Suppressor macrophage (primary cell): ENCODE measurements at regions not wholly inside any gene's neighbourhood (a gene's known extent, or its start where the extent isn't known, plus 50 kb on each side); places are given as distances from the start of the nearest gene placed in this dataset.

Experiments used
- DNase-seq, 4 experiments: peaks; one replicate each; pipeline ENCODE4 v3.0.0-alpha.2; 2020 to 2022

DNA sequence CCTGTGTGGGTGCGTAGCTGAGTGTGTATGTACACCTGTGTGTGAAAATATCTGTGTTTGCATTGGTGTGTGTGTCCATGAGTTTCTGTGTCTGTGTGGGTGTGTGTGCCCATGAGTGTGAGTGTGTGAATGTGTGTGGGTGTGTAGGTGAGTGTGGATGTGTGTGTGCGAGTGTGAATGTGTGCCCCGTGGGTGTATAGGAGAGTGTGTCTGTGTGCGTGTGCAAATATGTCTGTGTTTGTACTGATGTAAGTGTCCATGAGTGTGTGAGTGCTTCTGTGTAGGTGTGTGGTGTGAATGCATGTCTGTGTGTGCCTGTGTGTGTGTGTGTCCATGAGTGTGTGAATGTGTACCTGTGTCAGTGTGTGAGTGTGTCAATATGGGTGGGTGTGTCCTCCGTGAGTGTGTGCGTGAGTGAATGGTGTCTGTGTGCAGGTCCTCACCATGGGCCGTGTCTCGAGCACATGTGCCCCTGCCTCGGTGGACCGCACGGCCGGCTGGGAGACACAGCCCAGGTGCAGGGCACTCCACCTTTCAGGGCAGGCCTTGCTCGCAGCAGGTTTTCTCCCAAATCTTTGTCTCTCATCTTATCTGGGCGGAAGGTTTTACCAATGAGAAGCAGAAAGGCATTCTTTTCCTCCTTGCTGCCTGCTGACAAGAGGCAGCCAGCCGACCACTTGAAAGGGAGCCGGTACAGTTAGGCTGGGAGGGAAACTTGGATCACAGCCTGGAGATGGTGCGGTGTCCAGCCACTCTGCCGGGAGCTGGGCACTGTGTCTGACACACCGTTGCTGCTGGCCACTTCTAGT is 107.1 kb upstream of the FAM20C start:
- DNase-seq: no peak

DNA sequence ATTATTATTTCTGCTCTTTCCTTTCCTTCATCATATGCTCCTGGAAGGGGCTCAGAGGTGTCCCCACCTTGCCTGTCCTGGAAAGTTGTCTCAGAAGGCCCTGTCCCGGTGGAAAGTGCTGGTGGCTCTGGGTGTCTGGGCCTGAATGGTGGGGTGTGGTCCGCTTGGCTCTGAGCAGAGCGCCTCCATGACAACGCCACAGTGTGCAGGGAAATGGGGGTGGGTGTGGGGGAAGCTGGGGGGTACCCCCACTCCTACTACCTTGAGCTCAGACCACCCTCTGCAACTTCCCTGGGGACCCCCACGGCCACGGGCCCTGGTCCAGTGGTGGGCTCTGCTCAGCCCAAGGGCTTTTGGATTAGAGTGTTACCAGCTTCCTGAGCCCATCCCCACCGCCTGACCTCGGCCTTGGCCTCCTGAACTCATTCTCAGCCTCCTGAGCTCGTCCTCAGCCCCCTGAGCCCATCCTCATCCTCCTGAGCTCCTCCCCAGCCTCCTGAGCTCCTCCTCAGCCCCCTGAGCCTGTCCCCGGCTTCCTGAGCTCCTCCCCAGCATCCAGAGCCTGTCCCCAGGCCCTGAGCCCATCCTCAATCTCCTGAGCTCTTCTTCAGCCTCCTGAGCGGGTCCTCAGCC is 106.4 kb upstream of the FAM20C start:
- no peak for DNase-seq

DNA sequence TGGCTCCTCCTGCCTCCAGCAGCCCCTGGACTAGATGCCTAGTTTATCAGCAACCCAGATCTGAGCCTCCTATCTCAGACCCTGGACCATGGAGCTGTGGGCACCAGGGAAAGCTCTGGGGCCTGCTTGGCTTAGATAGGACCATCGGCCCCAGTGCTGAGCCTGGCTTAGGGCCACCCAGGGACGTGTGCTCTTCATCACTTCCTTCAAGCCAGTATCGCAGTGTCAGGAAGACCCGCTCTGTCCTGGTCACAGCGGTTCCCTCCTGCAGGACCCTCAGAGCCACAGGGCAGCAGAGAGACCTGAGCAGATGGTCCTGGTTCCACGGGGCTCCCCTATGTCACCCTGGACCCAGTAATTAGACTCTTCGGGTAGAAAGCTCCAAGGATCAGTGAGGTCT is 105.7 kb upstream of the FAM20C start:
- DNase-seq: no peak

DNA sequence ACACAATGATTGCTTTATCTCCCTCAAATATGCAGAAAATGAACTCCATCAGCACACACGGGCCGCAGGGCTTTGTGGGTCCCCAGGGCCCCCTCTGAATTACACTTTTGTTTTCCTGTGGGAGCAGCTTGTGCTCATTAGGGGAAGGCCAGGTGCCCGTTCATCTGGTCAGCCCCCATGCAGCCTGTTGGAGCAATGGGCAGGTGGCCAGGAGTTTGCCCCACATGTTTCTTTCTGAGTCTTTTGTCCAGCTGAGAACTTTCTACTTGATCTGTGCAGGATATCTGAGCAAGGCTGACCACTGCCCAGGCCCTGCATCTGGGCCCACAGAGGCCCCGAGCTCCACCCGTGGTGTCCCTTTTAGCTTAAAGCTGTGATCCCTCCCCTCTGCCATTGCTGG is 105.3 kb upstream of the FAM20C start:
- DNase-seq: no peak

DNA sequence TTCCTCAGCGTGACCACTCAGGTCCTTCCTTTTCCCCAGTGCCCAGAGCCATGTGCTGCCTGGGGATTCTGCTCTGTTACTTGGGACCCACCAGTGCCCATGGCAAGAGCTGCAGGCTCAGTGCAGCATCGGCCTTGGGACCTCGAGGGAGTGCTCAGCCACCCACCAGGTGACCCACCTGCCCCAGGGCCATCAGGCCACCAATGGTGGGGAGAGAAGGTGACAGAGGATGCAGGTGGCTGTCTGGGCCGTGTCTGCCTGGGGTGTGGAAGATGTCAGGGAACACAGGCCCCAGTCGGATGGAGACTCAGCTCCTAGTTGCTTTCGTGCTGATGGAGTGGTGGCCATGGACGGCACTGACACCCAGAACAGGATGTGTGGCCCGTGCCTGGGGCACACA is 104.7 kb upstream of the FAM20C start:
- no peak for DNase-seq

DNA sequence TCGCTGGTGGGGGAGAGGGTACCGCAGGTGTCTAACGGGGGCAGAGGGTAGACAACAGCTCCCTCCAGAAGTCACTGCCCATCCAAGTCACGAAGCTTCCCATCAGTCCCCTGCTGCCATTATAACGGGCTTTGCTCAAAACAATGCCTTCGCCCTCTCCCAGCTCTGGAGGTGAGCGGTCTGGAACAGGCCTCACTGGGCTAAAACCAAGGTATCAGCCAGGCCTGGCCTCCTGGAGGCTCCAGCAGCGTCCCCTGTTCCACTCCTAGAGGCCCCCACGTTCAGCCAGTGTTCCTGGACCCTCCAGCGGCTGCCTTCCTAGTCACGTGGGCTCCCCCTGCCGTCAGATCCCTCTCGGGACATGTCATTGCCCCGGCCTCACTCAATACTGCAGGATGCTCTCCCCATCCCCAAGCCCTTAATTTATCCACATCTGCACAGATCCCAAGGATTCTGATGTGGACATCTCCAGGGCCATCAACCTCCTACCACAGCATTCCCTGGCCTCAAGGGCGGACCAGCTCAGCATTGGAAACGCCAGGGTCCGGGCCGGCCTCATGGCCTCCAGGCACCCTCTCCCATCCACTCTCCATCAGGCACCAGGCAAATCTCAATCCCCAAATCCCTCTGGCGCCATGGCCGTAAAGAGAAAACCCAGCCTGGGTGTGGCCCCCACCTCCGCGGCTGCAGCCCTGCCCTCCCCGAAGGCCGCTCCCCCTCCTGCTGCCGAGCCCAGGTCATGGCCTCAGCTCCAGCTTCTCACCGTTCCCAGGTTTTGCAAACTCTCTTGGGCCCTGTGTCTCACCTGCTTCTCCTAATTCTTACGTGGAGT is 104.1 kb upstream of the FAM20C start:
- DNase-seq: no peak

DNA sequence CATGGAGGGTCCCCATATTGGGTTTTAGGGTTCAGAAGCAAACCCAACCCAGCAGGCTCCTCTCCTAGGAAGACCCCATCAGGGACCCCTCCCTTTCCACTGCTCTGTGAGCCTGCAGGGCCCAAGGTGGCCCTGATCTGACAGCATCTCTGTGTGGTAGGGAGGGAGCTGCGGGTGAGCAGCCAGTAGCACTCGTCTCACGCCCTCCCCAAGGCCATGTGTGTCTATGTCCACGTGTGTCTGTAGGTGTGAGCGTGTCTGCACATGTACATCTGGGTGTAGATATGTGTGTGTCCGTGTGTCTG is 103.5 kb upstream of the FAM20C start:
- DNase-seq: no peak

DNA sequence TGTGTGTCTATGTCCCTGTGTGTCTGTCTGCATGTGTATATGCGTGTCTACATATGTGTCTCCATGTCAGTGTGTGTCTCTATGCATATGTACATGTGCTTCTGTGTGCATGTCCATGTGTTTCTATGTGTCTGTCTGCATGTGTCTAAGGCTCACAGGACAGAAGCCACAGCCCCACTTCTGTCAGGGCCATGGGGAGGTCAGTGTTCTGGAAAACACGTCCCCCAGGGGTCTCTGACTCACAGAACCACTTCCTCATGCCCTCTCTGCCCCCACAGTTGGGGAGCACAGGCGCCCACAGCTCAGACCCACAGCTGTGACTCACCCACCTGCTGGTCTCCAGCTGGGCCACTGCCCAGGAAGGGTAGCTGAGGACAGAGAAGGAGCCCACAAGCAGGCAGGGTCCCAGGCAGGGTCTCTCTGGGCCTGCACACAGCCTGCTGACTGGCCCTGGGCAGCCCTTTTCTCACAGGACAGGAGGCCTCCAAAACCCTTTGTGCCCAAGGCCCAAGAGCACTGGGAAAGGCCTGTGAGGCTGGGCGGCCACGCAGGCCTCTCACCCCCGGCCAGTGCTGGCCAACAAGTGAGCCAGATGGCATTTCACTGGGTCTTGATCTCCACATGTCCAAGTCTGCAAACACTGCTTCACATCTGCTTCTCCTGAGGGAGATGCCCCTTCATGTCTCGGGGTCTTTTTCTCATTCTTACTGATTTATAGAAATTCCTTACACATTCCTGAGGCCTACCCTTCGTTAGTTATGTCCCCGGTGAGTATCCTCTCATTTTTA is 102.9 kb upstream of the FAM20C start:
- peak; percentile 87 to 96 (median 92) for DNase-seq

DNA sequence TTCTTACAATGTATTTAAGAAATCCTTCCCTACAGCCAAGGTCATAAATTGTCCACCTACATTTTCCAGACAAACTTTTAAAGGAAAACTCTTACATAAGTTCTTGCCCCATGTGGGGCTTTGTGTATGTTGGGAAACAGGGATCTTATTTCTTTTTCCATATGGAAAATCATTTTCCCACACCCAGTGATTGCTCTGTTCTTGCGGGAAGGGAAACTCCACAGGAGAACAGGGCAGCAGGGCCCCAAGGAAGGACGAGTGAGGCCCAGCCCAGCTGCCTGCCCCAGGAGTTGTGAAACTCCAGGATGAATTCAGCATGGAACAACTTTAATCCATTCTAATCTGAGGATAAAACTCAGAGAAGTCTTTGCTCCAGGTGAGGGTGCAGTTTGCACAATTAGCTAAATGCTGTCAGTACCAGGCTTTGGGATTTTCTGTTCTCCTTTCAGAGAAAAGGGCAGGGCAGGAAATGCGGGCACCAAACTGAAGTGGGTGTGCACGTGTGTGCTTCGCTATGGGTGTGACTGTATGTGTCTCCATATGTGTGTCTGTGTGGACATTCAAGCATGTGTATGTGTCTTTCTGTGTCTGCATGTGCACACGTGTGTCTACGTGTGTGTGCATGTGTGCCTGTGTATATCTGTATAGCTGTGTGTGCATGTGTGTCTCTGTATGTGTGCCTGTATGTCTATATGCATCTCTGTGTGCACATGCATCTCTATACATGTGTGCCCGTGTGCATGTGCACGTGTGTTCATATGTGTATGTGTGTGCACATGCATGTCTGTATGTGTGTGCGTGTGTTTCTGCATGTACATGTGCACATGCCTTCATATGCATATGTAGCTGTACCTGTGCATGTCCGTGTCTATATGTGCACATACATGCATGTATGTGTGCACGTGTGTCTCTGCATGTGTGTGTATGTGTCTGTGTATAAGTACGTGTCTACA is 102.0 kb upstream of the FAM20C start:
- peak; percentile 61 to 74 (median 65) for DNase-seq

DNA sequence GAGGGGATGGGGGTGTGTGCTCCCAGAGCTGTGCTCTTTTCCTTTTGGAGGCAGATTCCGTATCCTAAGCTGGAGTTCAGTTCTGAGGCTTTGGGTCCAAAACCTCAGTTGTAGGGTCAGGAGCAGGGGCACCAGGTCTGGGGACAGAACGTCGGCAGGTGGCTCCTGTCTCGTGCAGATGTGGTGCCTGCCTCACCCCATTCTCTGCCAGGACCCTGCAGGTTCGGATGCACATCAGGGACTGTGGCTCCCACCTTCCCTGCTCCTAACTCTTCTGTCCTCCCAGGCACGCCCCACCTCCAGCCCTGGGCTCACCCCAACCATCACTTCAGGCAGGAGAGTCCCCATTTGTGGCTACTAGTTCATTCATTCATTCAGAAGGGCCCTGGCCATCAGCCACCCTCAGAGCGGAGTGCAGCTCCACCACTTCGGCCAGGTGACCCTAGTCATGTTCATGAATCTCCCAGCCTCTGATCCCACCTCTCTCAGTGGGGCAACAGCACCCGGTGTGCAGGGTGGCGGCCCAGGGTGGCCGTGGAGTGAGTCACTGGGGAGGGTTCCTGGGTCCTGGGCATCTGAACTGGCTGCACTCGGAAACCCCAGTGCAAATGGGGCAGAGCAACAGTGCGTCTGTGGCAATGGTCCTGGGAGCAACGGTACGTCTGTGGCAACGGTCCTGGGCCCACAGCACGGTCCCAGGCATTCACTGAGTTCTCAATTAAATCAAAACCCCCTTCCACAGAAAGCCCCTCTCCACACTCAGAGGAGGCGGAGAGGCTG is 100.8 kb upstream of the FAM20C start:
- DNase-seq: no peak

DNA sequence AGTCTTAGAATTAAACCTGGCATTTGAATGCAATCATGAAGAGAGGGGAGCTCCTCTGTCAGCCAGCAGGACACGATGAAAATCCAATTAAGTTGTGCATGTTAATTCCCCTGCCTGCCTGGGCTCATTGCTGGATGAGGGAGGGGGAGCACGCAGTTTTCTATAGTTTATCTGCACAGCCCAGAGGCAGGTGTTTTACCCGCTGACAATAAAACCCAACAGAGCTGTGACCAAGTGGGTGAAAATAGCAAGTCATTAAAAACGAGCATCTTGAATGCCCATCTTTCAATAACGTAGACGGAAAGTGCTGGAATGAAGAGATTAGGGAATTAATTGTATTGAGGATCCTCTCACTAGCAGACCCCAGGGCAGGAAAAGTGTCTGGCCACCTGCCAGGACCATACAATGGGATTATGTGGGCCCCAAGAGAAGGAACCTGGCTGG is 100.1 kb upstream of the FAM20C start:
- DNase-seq: no peak

DNA sequence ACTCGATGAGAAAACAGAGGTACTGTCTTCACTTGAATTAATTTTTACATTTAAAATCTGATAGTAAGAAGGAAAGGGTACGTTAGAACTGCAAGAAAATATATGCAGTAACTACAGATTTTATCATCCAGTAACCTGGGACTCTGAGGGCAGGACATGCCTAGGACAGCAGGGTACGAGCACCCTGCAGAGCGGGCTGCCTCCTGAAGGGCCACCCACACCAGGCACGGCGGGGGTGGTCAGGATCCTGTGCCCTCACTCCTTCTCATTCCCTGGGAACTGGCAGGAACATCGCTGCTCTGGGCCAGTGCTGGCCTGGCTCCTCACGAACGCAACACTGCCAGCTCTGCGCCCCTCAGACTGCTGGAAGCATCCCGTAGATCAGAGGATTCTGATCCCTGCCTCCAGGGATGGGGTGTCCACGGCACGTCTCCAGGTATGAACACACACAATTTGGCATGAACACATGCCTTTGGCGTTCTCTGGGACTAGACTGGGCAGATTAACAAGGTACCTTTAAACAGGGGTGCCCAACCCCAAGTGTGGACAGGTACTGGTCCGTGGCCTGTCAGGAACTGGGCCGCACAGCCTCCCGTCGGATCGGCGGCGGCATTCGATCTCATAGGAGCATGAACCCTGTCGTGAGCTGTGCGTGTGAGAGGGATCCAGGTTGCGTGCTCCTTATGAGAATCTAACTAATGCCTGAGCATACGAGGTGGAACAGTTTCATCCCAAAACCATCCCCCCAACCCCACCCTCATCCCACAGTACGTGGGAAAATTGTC is 99.3 kb upstream of the FAM20C start:
- DNase-seq: no peak

DNA sequence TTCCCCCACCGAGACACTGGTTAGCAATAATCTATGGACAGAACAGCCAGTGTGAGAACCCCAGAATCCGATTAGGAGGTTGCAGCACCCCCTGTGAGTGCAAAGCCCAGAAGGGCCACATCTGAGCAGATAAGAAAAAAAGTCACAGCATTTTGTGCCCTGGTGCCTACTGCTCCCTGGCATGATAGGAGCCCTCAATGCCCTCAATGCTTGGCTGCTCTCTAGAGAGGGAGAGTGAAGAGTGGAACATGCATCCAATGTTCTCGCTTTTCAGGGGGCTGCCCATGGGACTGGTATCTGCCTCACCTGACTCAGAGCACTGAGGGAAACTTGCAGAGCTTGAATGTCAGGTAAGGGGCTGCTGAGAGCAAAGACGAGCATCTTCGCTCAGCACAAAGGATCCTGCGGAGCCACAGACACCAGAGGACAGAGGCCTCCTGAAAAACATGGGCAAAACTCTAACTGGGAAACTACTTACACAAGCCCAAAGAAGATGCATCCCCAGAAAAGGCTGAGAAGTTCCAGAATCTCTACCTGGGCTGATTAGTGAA is 98.0 kb upstream of the FAM20C start:
- DNase-seq: no peak

DNA sequence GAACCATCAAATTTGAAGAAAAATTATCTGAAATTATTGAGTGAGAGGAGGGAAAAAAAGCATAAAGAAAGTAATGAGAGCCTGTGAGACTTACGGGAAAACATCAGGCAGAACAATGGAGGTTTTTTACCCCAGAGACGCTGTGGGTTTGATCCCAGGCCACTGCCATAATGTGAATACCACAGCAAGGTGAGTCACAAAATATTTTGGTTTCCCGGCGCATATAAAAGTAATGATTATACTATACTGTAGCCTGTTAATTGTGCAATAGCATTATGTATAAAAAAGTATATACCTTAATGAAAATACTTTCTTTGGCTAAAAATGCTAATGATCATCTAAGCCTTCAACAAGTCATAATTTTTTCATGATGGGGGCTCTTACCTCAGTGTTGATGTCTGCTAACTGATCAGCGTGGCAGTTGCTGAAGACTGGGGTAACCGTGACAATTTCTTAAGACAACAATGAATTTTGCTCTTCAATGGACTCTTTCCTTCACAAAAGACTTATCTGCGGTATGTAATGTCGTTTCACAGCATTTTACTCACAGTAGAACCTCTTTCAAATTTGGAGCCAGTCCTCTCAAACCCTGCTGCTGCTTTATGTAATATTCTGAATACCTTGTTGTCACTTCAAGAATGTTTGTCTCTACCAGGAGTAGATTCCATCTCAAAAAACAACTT is 97.0 kb upstream of the FAM20C start:
- DNase-seq: no peak

DNA sequence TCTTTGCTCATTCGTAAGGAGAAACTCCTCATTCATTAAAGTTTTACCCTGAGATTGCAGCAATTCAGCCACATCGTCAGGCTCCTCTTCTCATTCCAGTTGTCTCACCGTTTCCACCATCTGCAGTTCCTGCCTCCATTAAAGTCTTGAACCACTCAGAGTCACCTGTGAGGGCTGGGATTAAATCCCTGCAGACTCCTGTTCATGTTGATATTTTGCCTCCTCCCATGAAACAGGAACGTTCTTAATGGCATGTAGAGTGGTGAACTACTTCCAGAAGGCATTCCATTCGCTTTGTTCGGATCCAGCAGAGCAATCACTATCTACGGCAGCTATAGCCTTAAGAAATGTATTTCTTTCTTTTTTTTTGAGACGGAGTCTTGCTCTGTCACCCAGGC is 96.5 kb upstream of the FAM20C start:
- no peak for DNase-seq

DNA sequence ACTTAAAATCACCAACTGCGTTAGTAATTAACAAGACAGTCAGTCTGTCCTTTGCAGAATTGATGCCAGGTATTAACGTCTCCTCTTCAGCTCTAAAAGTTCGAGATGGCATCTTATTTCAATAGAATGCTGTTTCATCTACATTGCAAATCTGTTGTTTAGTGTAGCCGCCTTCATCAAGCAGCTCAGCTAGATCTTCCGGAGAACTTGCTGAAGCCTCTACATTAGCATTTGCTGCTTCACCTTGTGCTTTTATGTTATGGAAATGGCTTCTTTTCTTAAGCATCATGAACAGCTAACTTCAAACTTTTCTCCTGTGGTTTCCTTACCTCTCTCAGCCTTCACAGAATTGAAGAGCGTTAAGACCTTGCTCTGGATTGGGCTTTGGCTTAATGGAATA is 95.5 kb upstream of the FAM20C start:
- DNase-seq: no peak

DNA sequence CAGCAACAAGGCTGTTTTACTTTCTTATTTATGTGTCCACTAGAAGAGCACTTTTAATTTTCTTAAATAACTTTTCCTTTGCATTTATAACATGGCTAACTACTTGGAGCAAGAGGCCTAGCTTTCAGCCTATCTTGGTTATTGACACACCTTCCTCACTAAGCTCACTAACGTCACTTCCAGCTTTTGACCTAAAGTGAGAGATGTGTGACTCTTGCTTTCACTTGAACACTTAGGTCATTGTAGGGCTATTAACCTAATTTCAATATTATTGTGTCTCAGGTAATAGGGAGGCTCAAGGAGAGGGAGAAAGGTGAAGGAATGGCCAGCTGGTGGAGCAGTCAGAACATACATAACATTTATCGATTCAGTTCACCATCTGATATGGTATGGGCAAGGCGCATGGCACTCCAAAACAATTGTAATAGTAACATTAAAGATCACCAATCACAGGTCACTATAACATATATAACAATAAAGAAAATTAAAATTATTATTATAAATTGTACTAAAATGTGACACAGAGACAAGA is 95.0 kb upstream of the FAM20C start:
- DNase-seq: no peak

DNA sequence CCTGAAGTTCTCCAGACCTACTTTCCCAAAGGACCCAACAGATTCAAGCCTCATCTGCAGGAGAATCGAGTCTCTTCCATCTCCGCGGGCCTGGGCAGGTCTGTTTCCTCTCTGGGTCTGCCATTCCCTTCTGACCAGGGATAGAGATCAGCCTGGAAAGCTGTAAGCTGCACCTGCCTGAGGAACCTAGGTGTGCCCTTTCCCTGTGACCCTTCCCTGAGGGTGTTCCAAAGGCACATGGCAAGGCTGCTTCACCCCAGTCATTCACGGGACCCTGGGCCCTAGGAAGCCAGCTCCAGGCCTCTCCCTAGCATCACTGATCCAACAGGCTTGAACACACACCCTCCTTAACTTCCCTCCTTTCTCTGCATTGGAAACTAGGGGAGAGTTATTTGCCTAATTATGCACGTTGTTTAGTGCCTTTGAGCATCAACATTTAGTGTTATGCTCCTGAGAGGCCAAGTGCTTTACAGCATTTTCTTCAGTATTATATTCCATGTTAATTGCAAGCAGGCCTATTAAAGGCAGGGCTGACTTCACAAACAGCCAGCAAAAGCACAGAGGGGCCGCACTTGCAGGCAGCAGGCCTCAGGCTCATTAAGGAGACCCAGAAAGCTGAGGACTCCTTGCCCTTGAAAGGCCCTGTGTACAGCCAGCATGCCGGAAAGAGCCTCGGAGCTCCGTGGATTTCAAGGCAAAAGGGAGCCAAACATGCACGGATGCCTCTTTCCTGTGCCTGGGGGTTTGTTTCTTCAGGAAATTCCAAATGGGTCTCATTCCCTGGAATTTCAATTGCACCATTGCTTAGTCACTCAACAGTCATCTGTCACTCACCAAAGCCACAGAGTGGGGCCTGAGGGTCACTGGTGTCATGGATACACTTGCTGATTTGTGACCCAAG is 91.0 kb upstream of the FAM20C start:
- DNase-seq: no peak
